Hepatocyte (in vitro differentiated cells): ENCODE measurements at regions not wholly inside any gene's neighbourhood (a gene's known extent, or its start where the extent isn't known, plus 50 kb on each side); places are given as distances from the start of the nearest gene placed in this dataset.

Source experiments
- EZH2phosphoT487 ChIP-seq: fragments of 200-600 bp; sonication (generic); IDR thresholded peaks from one replicate; pipeline ENCODE4 v1.6.1; 2018; ENCODE audit warnings: antibody characterized with exemption, mild to moderate bottlenecking, low read depth, moderate library complexity; ENCODE audit not compliant: unreplicated experiment, severe bottlenecking
- TF ChIP-seq, protein P1 (sequence below): fragments of 200-600 bp; sonication (generic); IDR thresholded peaks from 2 replicates; pipeline ENCODE4 v1.5.1; 2016; ENCODE audit warnings: antibody characterized with exemption, mild to moderate bottlenecking; ENCODE audit not compliant: poor library complexity

DNA sequence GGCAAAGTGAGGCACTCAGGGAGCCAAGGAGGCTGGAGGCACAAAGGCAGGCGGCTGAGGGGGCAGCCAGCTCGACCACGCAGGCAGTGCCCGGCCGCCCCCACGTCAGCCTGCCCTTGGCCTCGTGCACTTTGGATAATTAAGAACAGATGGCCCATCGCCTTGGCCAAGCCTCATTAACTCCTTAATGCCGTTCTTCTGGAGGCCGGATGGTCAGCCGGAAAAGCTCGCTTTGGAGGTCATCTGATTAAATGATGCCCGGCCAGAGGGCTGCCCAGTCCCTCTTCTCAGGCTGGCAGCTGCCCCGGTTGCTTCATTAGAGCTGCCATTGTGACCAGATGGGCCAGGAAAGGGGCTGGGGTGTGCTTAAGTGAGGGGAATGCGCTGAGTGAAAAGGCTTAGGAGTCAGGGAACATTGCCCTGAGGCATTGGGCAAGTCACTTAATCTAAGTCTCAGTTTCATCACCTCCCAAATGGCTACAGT, 364.0 kb downstream of the NPIPA8 start:
- TF ChIP-seq, protein P1, sequence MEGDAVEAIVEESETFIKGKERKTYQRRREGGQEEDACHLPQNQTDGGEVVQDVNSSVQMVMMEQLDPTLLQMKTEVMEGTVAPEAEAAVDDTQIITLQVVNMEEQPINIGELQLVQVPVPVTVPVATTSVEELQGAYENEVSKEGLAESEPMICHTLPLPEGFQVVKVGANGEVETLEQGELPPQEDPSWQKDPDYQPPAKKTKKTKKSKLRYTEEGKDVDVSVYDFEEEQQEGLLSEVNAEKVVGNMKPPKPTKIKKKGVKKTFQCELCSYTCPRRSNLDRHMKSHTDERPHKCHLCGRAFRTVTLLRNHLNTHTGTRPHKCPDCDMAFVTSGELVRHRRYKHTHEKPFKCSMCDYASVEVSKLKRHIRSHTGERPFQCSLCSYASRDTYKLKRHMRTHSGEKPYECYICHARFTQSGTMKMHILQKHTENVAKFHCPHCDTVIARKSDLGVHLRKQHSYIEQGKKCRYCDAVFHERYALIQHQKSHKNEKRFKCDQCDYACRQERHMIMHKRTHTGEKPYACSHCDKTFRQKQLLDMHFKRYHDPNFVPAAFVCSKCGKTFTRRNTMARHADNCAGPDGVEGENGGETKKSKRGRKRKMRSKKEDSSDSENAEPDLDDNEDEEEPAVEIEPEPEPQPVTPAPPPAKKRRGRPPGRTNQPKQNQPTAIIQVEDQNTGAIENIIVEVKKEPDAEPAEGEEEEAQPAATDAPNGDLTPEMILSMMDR: no peak
- TF ChIP-seq EZH2phosphoT487: no peak
